ENCODE measurements at regions not wholly inside any gene's neighbourhood (a gene's known extent, or its start where the extent isn't known, plus 50 kb on each side); places are given as distances from the start of the nearest gene placed in this dataset.

GRCh38 chr3:110756705-110757104 lies 314.9 kb upstream of the NECTIN3 start:
- H3K9me3 ChIP-seq: no peaks in the 10 kb centered on the region
- no peak for DNase-seq
- TF ChIP-seq CTCF (IDR thresholded peaks at IDR 0.05) (no peak), EP300 (IDR thresholded peaks at IDR 0.05) (no peak), POLR2AphosphoS5 (IDR thresholded peaks at IDR 0.05) (no peak), POLR2A (IDR thresholded peaks at IDR 0.05) (no peak)
- 67 to 94% methylated on average over 6 of the region's 6 CpGs for WGBS, 2 donors
- H3K36me3 ChIP-seq: no peaks in the 10 kb centered on the region
- H3K4me3 ChIP-seq: no peak overlapping the region
- ATAC-seq (ENCODE audit: low FRiP score in 2 of 2): no peak
- H3K27ac ChIP-seq: no peak overlapping the region
- no peaks in the 10 kb centered on the region for H3K4me1 ChIP-seq
- H3K27me3 ChIP-seq: no peaks in the 10 kb centered on the region

- ATAC-seq (ENCODE audit: low FRiP score in 2 of 2) (no peak), DNase-seq (no peak)
- H3K4me1 ChIP-seq: no peaks in the 10 kb centered on the region
- H3K27me3 ChIP-seq: no peaks in the 10 kb centered on the region
- TF ChIP-seq EP300 (IDR thresholded peaks at IDR 0.05) (no peak), POLR2A (IDR thresholded peaks at IDR 0.05) (no peak), POLR2AphosphoS5 (IDR thresholded peaks at IDR 0.05) (no peak), CTCF (IDR thresholded peaks at IDR 0.05) (no peak)
- no peak overlapping the region for H3K27ac ChIP-seq
- 50 to 78% methylated on average over 2 of the region's 2 CpGs for WGBS, 2 donors
- H3K9me3 ChIP-seq: no peaks in the 10 kb centered on the region
- H3K4me3 ChIP-seq: no peak overlapping the region
- no peaks in the 10 kb centered on the region for H3K36me3 ChIP-seq
These were observed 313.4 kb upstream of the NECTIN3 start for GRCh38 chr3:110758208-110758607.

GRCh38 chr3:110767156-110767555 lies 304.5 kb upstream of the NECTIN3 start:
- TF ChIP-seq CTCF (IDR thresholded peaks at IDR 0.05): no peak
- TF ChIP-seq POLR2AphosphoS5 (IDR thresholded peaks at IDR 0.05): no peak
- TF ChIP-seq EP300 (IDR thresholded peaks at IDR 0.05): no peak
- TF ChIP-seq POLR2A (IDR thresholded peaks at IDR 0.05): no peak
- DNase-seq (no peak), ATAC-seq (ENCODE audit: low FRiP score in 2 of 2) (no peak)

GRCh38 chr3:110767838-110768237 lies 303.8 kb upstream of the NECTIN3 start:
- H3K4me3 ChIP-seq: no peak overlapping the region
- ATAC-seq (ENCODE audit: low FRiP score in 2 of 2) (no peak), DNase-seq (no peak)
- TF ChIP-seq POLR2AphosphoS5 (IDR thresholded peaks at IDR 0.05) (no peak), CTCF (IDR thresholded peaks at IDR 0.05) (no peak)
- no peaks in the 10 kb centered on the region for H3K4me1 ChIP-seq
- H3K27ac ChIP-seq: no peak overlapping the region
- no peaks in the 10 kb centered on the region for H3K36me3 ChIP-seq
- H3K9me3 ChIP-seq: no peaks in the 10 kb centered on the region
- no peaks in the 10 kb centered on the region for H3K27me3 ChIP-seq

More at GRCh38 chr3:110767156-110767555, 304.5 kb upstream of the NECTIN3 start:
- H3K27ac ChIP-seq: no peak overlapping the region
- no peak overlapping the region for H3K4me3 ChIP-seq
- WGBS, 2 donors: 78 to 86% methylated on average over 2 of the region's 2 CpGs
- no peaks in the 10 kb centered on the region for H3K9me3 ChIP-seq
- no peaks in the 10 kb centered on the region for H3K4me1 ChIP-seq
- no peaks in the 10 kb centered on the region for H3K36me3 ChIP-seq
- H3K27me3 ChIP-seq: no peaks in the 10 kb centered on the region

- DNase-seq (no peak), ATAC-seq (ENCODE audit: low FRiP score in 2 of 2) (no peak)
- 76 to 78% methylated on average over 8 to 9 of the region's 9 CpGs for WGBS, 2 donors
- Histone ChIP-seq H3K4me1 (no peaks in the 10 kb centered on the region), H3K27ac (no peak overlapping the region), H3K9me3 (no peaks in the 10 kb centered on the region), H3K4me3 (no peak overlapping the region), H3K36me3 (no peaks in the 10 kb centered on the region), H3K27me3 (no peaks in the 10 kb centered on the region)
- no peak for TF ChIP-seq POLR2A (IDR thresholded peaks at IDR 0.05)
- no peak for TF ChIP-seq EP300 (IDR thresholded peaks at IDR 0.05)
These were observed 298.1 kb upstream of the NECTIN3 start for GRCh38 chr3:110773413-110773954.
